HT1080 (cell line): ENCODE measurements at regions not wholly inside any gene's neighbourhood (a gene's known extent, or its start where the extent isn't known, plus 50 kb on each side); places are given as distances from the start of the nearest gene placed in this dataset.
"Not testable (repeated sequence)": the region's sequence is repeated elsewhere in the genome, so short reads cannot be mapped to it uniquely, and the experiment has no call there.

ENCODE experiments used
- DNase-seq: peaks from one replicate; pipeline ENCODE4 v3.0.0-alpha.2; 2015; ENCODE audit warnings: low read depth

DNA sequence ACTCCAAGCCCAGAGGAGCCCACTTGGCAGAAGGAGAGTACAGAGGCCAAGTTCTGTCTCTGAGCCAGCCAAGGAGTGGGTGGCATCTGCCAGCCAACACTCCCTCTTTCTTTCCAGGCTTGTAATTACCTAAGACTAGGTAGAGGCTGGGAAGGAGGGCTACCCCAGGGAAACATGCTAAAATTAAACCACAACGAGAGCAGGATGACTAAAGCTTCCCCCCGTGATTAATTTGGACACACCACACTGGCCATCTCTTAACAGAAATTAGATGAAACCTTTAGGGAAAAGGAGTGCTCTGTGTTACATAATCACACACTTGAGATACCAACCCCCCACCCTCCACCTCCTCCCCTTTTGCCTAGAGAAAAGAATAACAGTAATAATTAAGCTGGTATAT, 102.1 kb upstream of the ZC3H12A start:
- DNase-seq, result no peak

DNA sequence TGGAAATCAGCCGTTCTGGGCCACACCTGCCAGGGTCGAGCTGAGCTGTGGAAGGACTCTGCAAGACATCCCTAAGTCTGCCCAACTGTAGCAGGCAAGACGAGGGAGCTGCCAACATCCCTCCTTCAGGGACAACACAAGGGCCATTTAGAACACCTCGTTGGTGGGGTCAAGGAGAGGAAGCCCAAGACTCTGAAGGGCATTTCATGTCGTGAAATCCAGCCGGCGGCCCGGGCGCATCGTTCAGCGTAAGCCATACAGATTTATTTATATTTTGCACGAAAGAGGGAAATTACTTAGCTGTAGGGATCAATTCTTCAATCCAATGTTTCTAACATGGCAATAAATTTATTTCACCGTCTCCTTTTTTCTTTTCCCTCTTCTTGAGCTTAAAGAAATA, 101.7 kb upstream of the ZC3H12A start:
- no peak for DNase-seq

DNA sequence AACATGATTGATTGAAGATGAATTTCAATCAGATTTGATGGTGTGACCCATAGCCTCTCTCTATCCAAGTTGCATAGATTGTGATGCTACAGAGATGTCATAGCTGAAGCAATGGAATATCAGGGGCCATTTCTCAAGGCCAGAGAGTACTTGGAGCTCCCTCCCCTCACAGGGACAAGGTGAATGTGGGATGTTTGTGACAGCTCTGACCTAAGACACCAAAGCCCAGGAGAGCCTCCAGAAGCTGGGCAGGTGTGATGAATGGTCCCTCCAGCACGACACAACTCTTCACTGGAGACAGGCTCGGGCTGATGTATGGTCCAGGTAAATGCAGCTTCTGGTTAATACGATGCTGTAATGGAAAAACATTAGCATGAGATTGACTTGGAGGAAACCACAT, 101.0 kb upstream of the ZC3H12A start:
- no peak for DNase-seq

DNA sequence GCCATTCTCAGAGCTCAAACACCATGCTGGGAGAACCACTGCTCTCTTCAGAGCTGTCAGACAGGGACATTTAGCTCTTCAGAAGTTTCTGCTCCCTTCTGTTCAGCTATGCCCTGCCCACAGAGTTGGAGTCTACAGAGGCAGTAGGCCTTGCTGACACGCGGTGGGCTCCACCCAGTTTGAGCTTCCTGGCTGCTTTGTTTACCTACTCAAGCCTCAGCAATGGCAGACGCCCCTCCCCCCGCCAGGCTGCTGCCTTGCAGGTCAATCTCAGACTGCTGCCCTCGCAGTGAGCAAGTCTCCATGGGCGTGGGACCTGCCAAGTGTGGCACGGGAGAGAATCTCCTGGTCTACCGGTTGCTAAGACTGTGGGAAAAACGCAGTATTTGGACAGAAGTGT, 93.8 kb upstream of the ZC3H12A start:
- DNase-seq, result not testable (repeated sequence)

DNA sequence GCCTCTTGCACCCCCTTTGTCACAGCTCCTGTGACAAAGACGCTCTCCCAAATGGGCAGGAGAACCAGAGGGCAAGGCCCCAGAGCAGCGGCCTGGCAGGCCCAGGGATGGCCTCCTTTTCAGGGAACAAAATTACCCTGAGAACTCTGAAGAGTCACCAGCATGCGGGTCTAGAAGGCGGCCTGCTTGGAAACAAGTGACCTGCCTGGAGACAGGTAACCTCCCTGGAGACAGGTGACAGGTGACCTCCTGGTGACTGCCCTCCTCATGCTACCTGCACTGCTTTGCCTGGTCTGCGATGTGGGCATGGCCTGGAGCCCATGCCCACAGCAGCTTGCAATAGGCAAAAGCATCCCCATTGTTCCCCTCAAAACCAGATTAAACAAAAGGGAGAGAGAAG, 86.5 kb upstream of the ZC3H12A start:
- no peak for DNase-seq

DNA sequence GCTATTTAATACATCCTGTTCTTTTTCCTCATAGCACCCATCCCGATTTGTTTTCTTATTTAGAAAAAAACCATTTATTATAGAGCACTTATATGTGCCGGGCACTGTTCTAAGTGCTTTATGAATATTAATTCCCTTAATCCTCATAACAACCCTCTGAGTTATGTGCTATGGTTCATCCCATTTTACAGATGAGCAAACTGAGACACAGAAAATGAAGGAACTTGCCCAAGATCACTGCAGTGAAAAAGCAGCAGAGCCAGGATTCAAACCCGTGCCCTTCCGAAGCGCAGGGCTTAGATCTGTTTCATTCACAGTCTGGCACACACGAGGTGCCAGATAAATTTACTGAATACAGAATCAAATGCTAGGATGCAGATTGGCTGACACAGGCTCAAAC, 85.1 kb upstream of the ZC3H12A start:
- DNase-seq, result no peak

DNA sequence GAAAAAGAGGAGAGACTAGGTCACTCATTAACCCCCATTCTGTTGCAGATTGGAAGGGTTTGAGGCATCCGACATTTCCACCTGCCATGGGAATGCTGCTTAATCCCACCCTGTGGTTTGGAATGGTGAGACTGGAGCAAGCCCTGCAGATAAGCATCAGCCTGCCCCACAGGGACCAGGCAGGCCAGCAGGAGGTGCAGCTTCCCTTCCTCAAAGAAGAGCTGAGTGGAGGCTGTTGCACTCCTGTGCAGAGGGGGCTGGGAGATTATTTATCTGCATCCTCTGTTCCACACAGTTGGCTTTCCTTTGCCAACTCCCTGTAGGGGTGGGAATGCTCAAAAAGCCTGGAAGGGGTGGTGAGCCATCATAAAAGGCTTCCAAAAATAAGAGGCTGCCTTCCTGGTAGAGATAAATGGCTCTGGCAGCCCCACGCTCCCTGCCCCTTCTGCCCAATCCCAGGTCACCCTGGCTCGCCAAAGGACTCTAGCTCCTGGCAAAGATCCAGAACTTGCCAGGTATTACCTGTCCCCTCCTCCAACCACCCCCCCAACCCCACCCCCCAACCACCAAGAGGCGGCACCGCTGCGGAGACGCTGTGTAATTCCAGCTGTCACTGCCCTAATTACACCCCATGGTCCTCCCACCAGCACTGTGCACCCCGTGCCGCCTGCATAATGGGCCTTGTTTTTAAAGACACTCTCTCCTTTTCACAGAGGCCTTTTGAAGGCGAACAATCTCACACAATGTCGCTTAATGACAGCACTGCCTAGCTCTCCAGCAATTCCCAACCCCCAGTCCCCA, 83.0 kb upstream of the ZC3H12A start:
- no peak for DNase-seq

DNA sequence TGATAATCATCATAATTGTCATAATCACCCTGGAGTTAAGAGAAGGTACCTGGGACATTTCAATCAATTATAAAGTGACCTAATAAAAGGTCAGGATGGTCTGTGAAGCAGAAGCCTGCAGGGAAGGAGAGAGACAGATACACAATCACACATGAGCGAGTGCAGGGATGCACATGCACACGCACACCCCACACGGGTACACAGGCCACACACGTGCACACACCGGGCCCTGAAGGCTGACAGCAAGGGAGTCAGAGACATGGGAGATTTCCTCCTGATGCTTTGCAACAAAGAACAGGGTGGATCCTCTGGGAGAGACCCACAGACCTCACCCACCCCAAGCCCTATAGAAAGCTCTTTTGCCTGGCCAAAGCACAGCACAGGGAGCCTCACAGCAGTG, 82.3 kb upstream of the ZC3H12A start:
- DNase-seq, result no peak

DNA sequence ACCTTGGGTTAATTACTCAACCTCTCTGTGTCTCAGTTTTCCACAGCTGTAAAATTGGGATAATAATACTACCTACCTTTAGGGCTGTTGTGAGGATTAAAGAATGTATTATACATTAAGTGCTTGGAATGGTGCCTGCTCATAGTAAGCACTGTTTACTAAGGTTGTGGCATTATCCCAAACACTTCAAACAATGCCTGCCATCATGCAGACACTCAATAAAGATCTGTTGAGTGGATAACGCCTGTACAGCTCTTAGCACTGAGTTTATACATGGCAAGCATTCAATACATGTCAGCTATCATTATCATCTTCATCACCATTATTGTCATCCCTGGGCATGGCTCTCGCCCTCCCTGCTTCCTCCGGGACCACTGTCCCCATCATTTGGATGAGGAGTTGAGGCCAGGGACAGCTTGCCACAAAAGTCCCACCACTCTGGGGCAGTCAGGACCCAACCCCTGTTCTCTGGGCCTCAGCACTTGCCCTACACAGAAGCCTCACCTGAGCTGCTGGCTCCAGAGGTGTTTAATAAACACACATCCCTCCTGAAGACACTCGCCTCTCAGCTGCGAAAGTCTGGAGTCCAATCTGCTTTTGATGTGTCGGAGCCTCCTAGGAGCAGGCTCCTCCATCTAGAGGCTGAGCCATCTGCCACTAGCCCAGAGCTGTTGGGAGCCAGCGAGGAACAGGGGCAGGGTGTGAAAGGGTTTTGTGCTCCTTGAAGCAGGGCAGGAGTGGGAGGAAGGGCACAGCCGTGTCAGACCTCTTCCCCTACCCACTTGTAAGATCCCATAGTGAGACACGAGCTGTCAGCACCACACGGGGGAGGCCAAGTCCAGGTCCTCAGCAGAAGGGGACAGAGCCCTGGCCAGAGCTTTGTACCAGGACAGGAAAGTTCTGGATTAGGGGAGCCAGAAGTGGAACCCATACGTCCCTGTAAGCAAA, 80.9 kb upstream of the ZC3H12A start:
- no peak for DNase-seq

DNA sequence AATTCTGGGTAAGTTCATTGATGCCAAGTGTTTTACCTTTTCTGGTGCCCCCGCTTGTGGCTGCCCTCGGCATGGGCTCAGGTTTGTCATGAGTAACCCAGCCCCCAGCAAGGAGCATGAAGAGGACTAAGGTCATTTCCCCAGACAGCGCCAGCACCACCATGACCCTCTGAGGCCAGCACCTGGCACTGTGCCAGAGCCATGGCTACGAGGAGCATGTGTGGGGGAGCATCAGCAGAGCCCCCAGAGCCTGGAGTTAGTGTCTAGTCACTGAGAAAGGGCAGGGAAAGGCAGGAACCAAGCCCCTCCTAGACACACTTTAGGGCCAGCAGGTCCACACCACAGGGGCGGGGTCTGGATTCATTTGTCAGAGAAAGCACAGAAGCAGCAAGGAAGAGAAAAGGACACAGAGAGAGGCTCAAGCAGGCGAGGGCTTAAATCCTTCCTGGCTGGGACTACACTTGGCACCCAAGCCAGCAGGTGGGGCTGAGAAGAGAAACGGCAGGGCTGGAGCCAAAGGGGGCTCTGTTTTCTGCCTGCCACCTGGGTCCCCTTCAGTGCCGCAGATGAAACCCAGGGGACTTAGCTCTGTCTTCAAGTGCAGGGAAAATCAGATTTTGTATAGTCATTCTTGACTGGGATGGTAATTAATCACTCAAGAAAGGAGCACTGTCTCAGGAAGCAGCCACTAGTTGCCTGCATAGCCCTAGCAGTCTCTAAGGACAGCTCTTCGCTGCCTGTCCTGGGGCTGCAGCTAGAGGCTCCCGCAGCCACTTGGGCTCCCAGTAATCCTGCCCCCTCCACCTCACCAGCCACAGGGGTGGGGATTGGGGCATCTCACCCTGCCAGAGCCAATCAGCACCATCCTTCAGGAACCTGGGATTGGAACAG, 79.6 kb upstream of the ZC3H12A start:
- DNase-seq, result peak; percentile 35

DNA sequence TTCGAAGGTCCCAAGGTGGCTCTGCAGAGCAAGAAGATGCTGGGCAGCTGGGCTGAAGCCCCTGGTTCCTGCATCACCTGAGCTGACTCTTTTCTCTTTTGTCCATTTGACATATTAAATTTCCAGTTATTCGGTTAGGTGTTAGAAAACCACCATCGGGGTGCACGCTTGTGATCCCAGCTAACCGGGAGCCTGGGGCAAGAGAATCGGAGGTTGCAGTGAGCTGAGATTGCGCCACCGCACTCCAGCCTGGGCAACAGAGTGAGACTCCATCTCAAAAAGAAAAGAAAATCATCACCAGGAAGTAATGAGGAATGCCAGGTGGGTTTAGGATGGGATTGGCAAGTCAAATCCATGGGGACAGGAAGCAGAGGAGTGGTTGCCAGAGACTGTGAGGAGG, 76.3 kb upstream of the ZC3H12A start:
- DNase-seq, result no peak

DNA sequence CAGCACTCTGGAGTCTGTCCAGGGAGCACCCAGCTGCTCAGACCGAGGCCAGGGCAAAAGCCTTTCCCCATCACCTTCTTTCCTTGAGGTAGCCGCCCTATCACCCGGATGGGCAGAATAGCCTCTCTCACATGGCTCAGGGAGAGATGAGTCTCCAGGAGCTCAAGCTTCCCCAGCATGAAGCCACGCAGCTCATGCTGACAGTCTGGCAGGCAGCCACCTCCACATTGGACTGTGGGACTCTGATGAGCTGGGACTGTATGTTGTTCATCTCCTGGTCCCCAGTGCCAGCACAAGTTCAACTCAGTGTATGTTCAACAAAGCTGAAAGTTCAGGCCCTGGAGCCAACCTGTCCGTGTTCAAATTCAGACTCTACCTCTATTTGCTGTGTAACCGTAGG, 75.2 kb upstream of the ZC3H12A start:
- DNase-seq, result no peak

DNA sequence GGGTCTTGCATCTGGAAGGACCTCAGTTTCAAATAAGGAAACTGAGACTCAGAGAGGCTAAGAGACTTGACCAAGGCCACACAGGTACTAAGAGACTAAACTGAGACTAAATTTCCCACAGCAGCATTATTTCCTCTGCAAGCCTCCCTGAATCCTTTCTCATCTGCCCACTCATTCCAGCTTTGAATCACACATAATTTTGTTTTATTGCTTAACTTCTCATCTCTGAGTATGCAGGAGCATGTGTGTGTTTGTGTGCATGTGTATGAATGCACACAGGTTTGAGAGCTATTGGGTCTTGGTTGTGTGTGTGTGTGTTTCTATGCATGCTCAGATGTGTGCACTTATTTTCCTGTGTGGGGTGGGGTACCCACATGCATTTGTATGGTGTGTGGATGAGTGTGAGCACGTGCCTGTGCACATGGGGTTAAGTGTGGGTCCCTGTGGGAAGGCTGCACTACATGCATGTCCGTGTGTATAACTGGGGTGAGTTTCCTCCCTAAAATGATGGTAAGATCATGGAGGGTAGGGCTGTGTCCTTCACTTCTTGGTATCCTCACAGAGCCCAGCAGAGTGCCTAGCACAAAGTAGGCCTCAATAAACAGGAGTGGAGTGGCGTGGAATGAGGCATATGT, 74.4 kb upstream of the ZC3H12A start:
- no peak for DNase-seq

DNA sequence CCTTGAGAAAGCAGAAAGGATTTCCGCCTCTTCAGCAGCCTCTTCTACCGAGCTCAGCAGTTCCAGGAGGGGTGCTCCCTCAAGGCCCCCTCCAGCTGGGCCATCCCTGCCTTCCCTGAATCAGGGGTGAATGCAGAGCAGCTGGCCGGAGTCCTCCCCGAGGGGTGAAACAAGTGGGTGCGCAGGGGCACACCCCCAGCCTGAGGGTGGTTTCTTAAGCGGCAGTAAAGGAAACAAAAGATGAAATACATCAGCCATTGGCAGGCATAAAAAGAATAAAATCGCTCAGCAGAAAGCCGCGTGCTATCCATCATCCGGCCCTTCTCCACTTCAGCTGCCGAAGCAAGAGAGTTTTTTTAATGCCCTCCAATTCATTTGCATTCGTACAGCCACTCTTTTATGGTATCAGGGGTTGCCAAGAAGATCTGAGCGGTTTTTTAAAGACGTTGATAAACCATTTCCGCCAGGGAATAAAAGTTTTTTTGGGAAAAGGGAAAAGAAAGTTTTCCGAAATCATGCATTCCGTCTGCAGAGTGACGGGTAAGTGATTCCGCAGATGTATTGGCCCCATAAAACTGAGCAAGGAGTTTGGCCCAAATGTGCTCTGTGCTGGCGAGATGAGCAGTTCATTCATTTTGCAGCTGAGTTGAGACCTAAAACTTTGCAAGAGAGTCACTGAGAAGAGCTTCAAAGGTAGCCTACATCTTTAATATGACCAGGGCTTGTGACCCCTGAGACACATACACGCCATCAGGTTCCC, 73.7 kb upstream of the ZC3H12A start:
- no peak for DNase-seq

DNA sequence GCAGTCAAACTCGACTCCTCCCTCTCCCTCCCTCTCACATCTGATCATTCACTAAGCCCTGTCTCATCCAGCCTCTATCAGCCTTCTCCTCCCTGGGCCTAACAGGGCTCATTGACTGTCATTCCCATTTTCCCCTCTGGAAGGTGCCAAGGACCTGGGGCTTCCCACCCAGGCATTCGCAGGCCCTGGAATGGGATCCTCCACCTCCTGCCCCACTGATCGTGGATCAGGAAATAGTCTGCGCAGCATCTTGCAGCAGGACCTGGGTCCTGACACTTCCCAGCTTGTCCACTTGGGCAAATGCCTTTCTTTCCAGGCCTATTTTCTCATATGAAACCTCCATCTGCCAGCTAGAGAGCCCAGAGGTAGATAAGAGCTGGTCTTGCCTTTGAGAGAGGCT, 71.2 kb upstream of the ZC3H12A start:
- no peak for DNase-seq

DNA sequence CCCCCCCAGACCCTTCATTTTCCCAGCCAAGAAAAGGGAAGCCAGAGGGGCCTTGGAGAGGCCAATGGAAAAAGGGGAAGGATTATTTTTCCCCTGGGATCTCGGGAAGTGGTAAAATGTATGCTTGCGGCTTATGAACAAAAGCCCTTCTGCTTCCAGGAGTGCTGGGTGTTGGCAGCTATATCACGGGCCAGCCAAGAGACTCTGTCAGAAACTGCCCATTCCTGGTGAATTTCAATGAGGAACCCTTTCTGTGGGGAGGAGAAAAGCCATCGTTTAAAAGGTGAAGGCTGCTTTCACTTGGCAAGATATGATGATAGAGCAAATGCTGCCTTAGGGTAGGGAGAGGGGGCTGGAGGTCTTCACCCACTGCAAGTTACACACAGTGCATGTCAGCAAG, 69.7 kb upstream of the ZC3H12A start:
- no peak for DNase-seq

DNA sequence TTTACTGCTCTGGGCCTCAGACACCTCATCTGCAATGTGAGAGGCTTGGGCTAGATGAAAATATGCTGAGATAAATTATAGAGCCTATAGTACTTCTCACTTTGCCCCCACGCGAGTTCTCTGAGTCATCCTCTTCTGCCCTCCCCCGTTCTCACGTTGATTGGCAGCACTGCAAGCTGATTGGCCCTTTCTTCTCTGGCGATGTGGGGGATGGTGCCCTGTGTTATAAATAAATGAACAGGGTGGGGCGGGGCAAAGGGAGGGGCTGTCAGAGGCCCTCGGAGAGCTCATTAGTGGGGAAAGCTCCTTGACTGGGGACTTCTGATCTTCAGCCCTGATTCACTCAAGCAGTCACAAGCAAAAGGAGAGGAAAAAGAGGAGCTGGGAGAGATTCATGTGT, 64.3 kb upstream of the ZC3H12A start:
- DNase-seq, result no peak

DNA sequence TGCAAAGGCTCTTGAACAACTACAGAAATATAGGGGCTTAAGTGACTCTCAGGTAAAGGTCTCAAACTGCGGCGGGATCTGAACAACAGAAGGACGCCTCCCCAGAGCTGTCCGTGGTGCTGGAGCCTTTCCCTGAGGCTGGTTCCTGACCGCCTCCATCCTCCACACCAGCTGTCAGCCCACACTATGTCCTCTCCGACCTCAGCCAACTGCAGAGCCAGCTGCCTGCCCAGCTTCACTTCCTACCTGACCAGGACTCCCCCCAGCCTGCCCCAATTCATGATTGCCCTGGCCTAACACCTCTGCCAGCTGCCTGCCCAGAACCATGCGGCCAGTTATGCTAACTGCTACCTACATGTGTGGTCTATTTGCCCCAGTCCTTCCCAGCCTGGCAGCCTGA, 63.6 kb upstream of the ZC3H12A start:
- DNase-seq, result peak; percentile 32

DNA sequence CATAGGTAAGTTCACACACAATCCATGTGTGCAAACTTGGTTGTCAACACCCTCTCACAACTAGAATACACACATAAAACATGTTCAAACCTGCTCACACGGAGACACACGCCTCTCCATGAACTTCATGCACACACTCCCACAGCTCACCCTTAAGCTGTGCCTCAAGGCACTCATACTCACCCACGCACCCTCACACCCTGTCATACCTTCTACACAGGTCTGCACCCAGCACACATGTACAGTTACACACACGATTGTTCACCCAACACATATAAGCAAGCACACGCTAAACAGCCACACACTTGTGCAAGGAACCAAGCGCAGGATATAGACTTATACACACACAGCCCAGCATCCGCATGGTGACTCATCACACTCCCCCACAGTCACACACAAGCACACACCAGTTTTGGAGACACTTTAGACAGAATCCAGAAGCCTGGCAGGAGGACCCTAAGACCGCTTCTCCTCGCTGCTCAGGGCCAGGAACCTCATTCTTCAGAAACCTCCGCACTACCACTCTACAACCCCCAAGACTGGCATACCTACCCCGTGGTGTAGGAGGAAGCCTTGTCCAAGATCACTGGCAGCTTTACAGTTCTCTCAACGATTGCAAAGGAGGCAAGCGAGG, 58.7 kb upstream of the ZC3H12A start:
- no peak for DNase-seq

DNA sequence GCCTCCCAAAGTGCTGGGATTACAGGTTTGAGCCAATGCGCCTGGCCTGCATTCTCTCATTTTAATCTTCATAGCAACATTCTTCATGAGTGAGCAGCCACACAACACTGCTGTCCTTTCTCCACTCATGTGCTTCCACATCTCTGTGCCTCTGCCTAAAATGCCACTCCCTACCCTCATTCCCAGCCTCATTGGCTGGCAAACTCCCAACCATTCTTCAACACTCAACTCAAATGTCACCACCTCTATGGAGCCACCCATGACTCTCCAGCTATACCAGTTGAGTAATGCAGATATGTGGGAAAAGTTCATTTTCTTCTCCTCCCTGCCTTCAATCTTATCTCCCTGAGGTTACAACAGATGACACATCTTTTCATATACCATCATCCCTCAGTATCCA, 53.9 kb upstream of the ZC3H12A start:
- DNase-seq, result no peak
